Lung (tissue), 12 donors: ENCODE measurements at regions not wholly inside any gene's neighbourhood (a gene's known extent, or its start where the extent isn't known, plus 50 kb on each side); places are given as distances from the start of the nearest gene placed in this dataset. TPM values are rescaled to one million over a fixed set of nuclear protein-coding genes. Genes with fewer than 3 reads are reported as not detected.

Experiments used
- ATAC-seq: fragments of 200-7000 bp; cut with Tn5 transposase; one replicate; pipeline ENCODE4 v1.9.1; 2020; ENCODE audit warnings: moderate number of reproducible peaks; ENCODE audit not compliant: insufficient read depth, low FRiP score
- DNase-seq, 3 donors: peaks; one replicate each; pipeline ENCODE4 v3.0.0-alpha.2; 2013 to 2017
- H3K27ac ChIP-seq, 2 donors: one replicate each; pipeline ENCODE4 v1.5.1; 2013; ENCODE audit warnings: mild to moderate bottlenecking in 2 of 2, moderate library complexity in 2 of 2, control low read depth in 1 of 2, inconsistent platforms in 1 of 2, low read depth in 1 of 2, low read length in 1 of 2
- H3K27me3 ChIP-seq, 3 donors: one replicate each; pipeline ENCODE4 v1.5.1; 2013; ENCODE audit warnings: low read length in 2 of 3; ENCODE audit not compliant: control insufficient read depth in 3 of 3, insufficient read depth in 3 of 3
- H3K36me3 ChIP-seq, 4 donors: one replicate each; pipeline ENCODE4 v1.5.1; 2013; ENCODE audit warnings: low read length in 4 of 4, mild to moderate bottlenecking in 1 of 4, moderate library complexity in 1 of 4; ENCODE audit not compliant: control insufficient read depth in 4 of 4, insufficient read depth in 4 of 4
- H3K4me1 ChIP-seq, 5 donors: one replicate each; pipeline ENCODE4 v1.5.1; 2013; ENCODE audit warnings: low read length in 5 of 5, mild to moderate bottlenecking in 2 of 5, moderate library complexity in 1 of 5; ENCODE audit not compliant: control insufficient read depth in 5 of 5, insufficient read depth in 5 of 5
- H3K4me3 ChIP-seq: one replicate; pipeline ENCODE4 v1.5.1; 2013; ENCODE audit warnings: mild to moderate bottlenecking, control low read depth, moderate library complexity
- H3K9ac ChIP-seq, 2 donors: one replicate each; pipeline ENCODE4 v1.5.1; 2013; ENCODE audit warnings: low read length in 2 of 2, control low read depth in 1 of 2; ENCODE audit not compliant: insufficient read depth in 1 of 2
- H3K9me3 ChIP-seq, 4 donors: one replicate each; pipeline ENCODE4 v1.5.1; 2013; ENCODE audit warnings: low read length in 3 of 4, mild to moderate bottlenecking in 1 of 4, moderate library complexity in 1 of 4; ENCODE audit not compliant: control insufficient read depth in 4 of 4, insufficient read depth in 3 of 4
- CTCF ChIP-seq: IDR thresholded peaks from 2 replicates; pipeline ENCODE4 v1.5.1; 2012; ENCODE audit warnings: mild to moderate bottlenecking; ENCODE audit errors: control extremely low read depth, extremely low read depth
- WGBS, 2 donors: extraction: QIAGEN DNeasy Blood & Tissue Kit; methylation state at CpG; one replicate each; pipeline ENCODE4 v1.1.7; 2013; 5-methylcytosine and 5-hydroxymethylcytosine counted together
- small RNA-seq: library from RNA; depleted of rRNA; stranded (forward); fragments of <200 nt; gene quantifications from one replicate; pipeline ENCODE3, GENCODE V24; 2014; ENCODE audit warnings: low replicate concordance
- donor health status: control.
- donor health status: control.
- donor health status: Bipolar disorder and iron deficiency.
- donor health status: healthy.
- donor health status: DM: yes; HTN: yes; CAD: no.

DNA sequence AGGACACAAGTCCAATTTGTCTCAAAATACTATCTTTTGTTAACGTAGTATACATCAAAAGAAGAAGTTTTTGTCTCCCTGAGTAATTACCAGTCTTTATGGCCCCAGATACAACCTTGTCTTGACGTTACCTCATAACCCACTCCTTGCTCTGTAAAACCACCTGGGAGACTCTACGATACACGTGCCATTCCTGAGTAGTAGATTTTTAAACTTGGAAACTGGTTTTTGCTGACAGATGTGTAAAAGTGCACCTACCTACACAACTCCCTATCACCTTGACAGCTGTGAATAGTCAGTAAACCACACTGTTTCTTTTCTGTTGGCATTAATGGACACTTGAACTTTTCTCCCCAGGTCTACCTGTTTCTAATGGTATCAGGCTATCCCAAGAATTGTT is 51.7 kb upstream of the RARB start:
- Histone ChIP-seq H3K4me1 (peaks cover 0 to 15% (median 2%) of the 10 kb centered on the region in 5 donors), H3K9ac (no peak overlapping the region), H3K27ac (no peak overlapping the region), H3K4me3 (no peak overlapping the region), H3K9me3 (no peaks in the 10 kb centered on the region), H3K36me3 (no peaks in the 10 kb centered on the region), H3K27me3 (no peaks in the 10 kb centered on the region)
- TF ChIP-seq CTCF = no peak
- DNase-seq = no peak
- 68 to 76% methylated on average over 4 of the region's 4 CpGs for WGBS, 2 donors
- no peak for ATAC-seq

DNA sequence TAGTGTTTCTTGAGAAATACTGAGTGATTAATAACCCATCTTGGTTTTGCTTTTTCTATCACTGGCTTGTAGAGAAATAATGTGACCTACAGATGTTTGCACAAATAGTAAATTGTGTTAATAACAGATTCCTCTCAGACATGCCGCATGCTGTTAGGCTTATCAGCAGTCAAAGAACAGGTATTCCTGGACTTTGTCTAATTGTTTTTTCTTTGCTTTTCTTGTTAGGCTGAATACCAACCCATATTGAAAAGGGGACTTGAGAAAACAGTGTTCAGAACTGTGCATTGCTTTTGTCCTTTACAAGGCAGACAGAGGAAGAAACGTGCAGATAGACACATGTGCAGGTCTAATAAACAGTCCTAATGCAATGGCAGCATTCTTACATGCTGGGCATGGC is 51.0 kb upstream of the RARB start:
- DNase-seq (no peak), ATAC-seq (no peak)
- no peak overlapping the region for H3K4me3 ChIP-seq
- no peaks in the 10 kb centered on the region for H3K36me3 ChIP-seq
- H3K9ac ChIP-seq = no peak overlapping the region
- TF ChIP-seq CTCF = no peak
- H3K27ac ChIP-seq = no peak overlapping the region
- no peaks in the 10 kb centered on the region for H3K27me3 ChIP-seq
- H3K9me3 ChIP-seq = no peaks in the 10 kb centered on the region
- 74% methylated on average over 2 of the region's 2 CpGs for WGBS, 2 donors
- H3K4me1 ChIP-seq = peaks cover 0 to 15% (median 2%) of the 10 kb centered on the region in 5 donors

Small RNA genes in the stretch of these regions (small RNA-seq; reads per million reads assigned to genes)
- gene RN7SL216P (not detected), gene RNA5SP125 (not detected), gene RNA5SP126 (not detected)
